ENCODE measurements at regions not wholly inside any gene's neighbourhood (a gene's known extent, or its start where the extent isn't known, plus 50 kb on each side); places are given as distances from the start of the nearest gene placed in this dataset.
"Not testable (repeated sequence)": the region's sequence is repeated elsewhere in the genome, so short reads cannot be mapped to it uniquely, and the experiment has no call there.

GRCh38 chr12:86710109-86710508 is 453.9 kb upstream of the MGAT4C start:
- dilution Hi-C loops (cut with MboI; ENCODE audit: extremely low pct_ligation_motif_present, low sequenced_read_pairs) = no loop called here
- Histone ChIP-seq H3K27ac (ENCODE audit: insufficient read depth, low read depth, low read length) (no peak overlapping the region), H3K4me1 (ENCODE audit: control insufficient read depth, extremely low read depth, insufficient read depth, low read length) (peaks cover 13% of the 10 kb centered on the region), H3K4me2 (ENCODE audit: insufficient read depth, low read length) (no peak overlapping the region), H2AFZ (ENCODE audit: low read depth, low read length) (no peak overlapping the region), H3K27me3 (ENCODE audit: control insufficient read depth in 2 of 2, insufficient read depth in 2 of 2, low read length in 2 of 2) (no peaks in the 10 kb centered on the region), H3K36me3 (ENCODE audit: control insufficient read depth in 2 of 2, extremely low read depth in 1 of 2, insufficient read depth in 2 of 2, low read length in 2 of 2) (no peaks in the 10 kb centered on the region), H3K9me3 (replicated peaks; ENCODE audit: control insufficient read depth, insufficient read depth, low read length) (no peaks in the 10 kb centered on the region), H3K4me3 (replicated peaks in 1 of 3; ENCODE audit: insufficient read depth in 1 of 3, low read depth in 1 of 3, low read length in 3 of 3) (no peak overlapping the region), H3K79me2 (ENCODE audit: control insufficient read depth, insufficient read depth, low read length) (no peaks in the 10 kb centered on the region), H3K9ac (replicated peaks; ENCODE audit: extremely low read depth, insufficient read depth, low read length) (no peak overlapping the region), H3K9me1 (replicated peaks; ENCODE audit: control insufficient read depth, extremely low read depth, insufficient read depth, low read length) (no peaks in the 10 kb centered on the region), H4K20me1 (replicated peaks; ENCODE audit: control insufficient read depth, extremely low read depth, insufficient read depth, low read length) (no peaks in the 10 kb centered on the region)
- FAIRE-seq (no peak), DNase-seq (ENCODE audit: low read depth, low spot score) (no peak)
- TF ChIP-seq CTCF (IDR thresholded peaks at IDR 0.05; ENCODE audit: extremely low read depth in 1 of 2, insufficient read depth in 1 of 2, low read depth in 1 of 2, low read length in 2 of 2) (no peak), FOS (IDR thresholded peaks at IDR 0.05; ENCODE audit: borderline replicate concordance, insufficient read depth, low read length) (no peak), MYC (IDR thresholded peaks at IDR 0.05; ENCODE audit: low read depth, low read length) (no peak), POLR2AphosphoS5 (IDR thresholded peaks at IDR 0.05; ENCODE audit: insufficient read depth, low read depth, low read length) (no peak), EZH2 (IDR thresholded peaks at IDR 0.05; ENCODE audit: borderline replicate concordance, low read depth, low read length, severe bottlenecking) (no peak), GATA2 (IDR thresholded peaks at IDR 0.05; ENCODE audit: insufficient read depth, insufficient read length, low read depth, low read length) (no peak)
- CTCF ChIA-PET = no interaction called here
- POLR2A ChIA-PET = no interaction called here
- no TSS peak for BruUV-seq (replicated peaks)
- intact Hi-C loops (cut with micrococcal nuclease) = loop anchor here (5.0 kb wide), 1 partner anchor 48 kb away; no protein-coding TSS in a partner anchor

- H3K27ac ChIP-seq (ENCODE audit: insufficient read depth, low read depth, low read length); BruUV-seq (replicated peaks); H3K79me2 ChIP-seq (ENCODE audit: control insufficient read depth, insufficient read depth, low read length); intact Hi-C loops (cut with micrococcal nuclease); H3K27me3 ChIP-seq (ENCODE audit: control insufficient read depth in 2 of 2, insufficient read depth in 2 of 2, low read length in 2 of 2); POLR2A ChIA-PET; H3K9ac ChIP-seq (replicated peaks; ENCODE audit: extremely low read depth, insufficient read depth, low read length); H3K4me3 ChIP-seq (replicated peaks in 1 of 3; ENCODE audit: insufficient read depth in 1 of 3, low read depth in 1 of 3, low read length in 3 of 3); H3K9me1 ChIP-seq (replicated peaks; ENCODE audit: control insufficient read depth, extremely low read depth, insufficient read depth, low read length); dilution Hi-C loops (cut with MboI; ENCODE audit: extremely low pct_ligation_motif_present, low sequenced_read_pairs); H2AFZ ChIP-seq (ENCODE audit: low read depth, low read length); H3K36me3 ChIP-seq (ENCODE audit: control insufficient read depth in 2 of 2, extremely low read depth in 1 of 2, insufficient read depth in 2 of 2, low read length in 2 of 2); H3K4me2 ChIP-seq (ENCODE audit: insufficient read depth, low read length); H3K9me3 ChIP-seq (replicated peaks; ENCODE audit: control insufficient read depth, insufficient read depth, low read length); CTCF ChIA-PET; H4K20me1 ChIP-seq (replicated peaks; ENCODE audit: control insufficient read depth, extremely low read depth, insufficient read depth, low read length); DNase-seq (ENCODE audit: low read depth, low spot score): not testable (repeated sequence)
- peaks cover 13% of the 10 kb centered on the region for H3K4me1 ChIP-seq (ENCODE audit: control insufficient read depth, extremely low read depth, insufficient read depth, low read length)
- FAIRE-seq = peak; percentile 71
These were observed 452.8 kb upstream of the MGAT4C start for GRCh38 chr12:86709017-86709416.

Data from endothelial cell of umbilical vein (primary cell).